K562 (cell line): ENCODE measurements at regions not wholly inside any gene's neighbourhood (a gene's known extent, or its start where the extent isn't known, plus 50 kb on each side); places are given as distances from the start of the nearest gene placed in this dataset.

Experiments used
- CTCF ChIP-seq, 3 experiments: IDR thresholded peaks in 2 of 3; conservative IDR thresholded peaks in 1 of 3; 2 replicates each; pipeline ENCODE4 v1.5.1; 2011 to 2012; ENCODE audit warnings: low read length in 3 of 3, mild to moderate bottlenecking in 3 of 3, control low read depth in 2 of 3, improper control_type of control experiment in 1 of 3, inconsistent platforms in 1 of 3, low read depth in 1 of 3, mixed read lengths in 1 of 3, moderate library complexity in 1 of 3; ENCODE audit not compliant: insufficient read depth in 2 of 3
- EP300 ChIP-seq: IDR thresholded peaks from 2 replicates; pipeline ENCODE4 v1.6.1; 2012; ENCODE audit warnings: low read length, improper control_type of control experiment
- ZBTB5 ChIP-seq: fragments of 450-650 bp; IDR thresholded peaks from 2 replicates; pipeline ENCODE4 v1.6.1; 2017; ENCODE audit warnings: antibody characterized with exemption
- ZZZ3 ChIP-seq: fragments of 450-650 bp; IDR thresholded peaks from 2 replicates; pipeline ENCODE4 v1.6.1; 2016; ENCODE audit warnings: antibody characterized with exemption, mild to moderate bottlenecking, moderate library complexity

- TF ChIP-seq EP300 (no peak), ZBTB5 (no peak), ZZZ3 (no peak), CTCF (IDR thresholded peaks at IDR 0.05 in 2 of 3, conservative IDR thresholded peaks at IDR 0.05 in 1 of 3; ENCODE audit: insufficient read depth in 2 of 3, low read depth in 1 of 3, low read length in 3 of 3) (no peak)
Measured at GRCh38 chr13:105311094-105311493, 1224.4 kb downstream of the EFNB2 start.
